Ramos (cell line): ENCODE measurements at regions not wholly inside any gene's neighbourhood (a gene's known extent, or its start where the extent isn't known, plus 50 kb on each side); places are given as distances from the start of the nearest gene placed in this dataset.

ENCODE experiments used
- in situ Hi-C: fragments of 300-500 bp; cut with MboI; formaldehyde crosslinking; loops from one replicate; pipeline ENCODE4 v1.14.3; 2022; ENCODE audit warnings: low sequenced_read_pairs; ENCODE audit not compliant: unreplicated experiment

- in situ Hi-C loops = no loop called here
Measured at GRCh38 chr2:181145645-181146044, 165.2 kb downstream of the UBE2E3 start.

GRCh38 chr2:181146171-181146570 is 165.8 kb downstream of the UBE2E3 start:
- in situ Hi-C loops = no loop called here

DNA sequence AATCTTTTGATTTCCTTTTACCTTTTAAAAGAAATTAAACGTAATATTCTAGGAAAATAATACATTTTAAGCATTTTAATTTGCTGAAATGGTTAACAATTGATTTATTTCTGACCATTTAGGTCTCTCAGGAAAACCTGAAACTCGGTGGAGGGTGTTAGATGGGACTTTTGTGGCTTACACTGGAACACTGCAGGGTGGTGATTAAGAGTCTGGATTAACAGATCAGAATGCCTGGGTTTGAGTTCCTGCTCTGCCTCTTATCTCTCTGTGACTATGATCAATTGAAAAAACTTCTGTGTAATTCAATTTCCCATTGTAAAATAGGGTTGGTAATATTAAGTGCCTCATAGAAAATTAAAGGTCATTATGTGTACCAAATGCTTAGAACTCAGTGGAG is 168.7 kb downstream of the UBE2E3 start:
- in situ Hi-C loops = no loop called here

- in situ Hi-C loops = no loop called here
Measured at GRCh38 chr2:181152226-181152625, 171.8 kb downstream of the UBE2E3 start.

DNA sequence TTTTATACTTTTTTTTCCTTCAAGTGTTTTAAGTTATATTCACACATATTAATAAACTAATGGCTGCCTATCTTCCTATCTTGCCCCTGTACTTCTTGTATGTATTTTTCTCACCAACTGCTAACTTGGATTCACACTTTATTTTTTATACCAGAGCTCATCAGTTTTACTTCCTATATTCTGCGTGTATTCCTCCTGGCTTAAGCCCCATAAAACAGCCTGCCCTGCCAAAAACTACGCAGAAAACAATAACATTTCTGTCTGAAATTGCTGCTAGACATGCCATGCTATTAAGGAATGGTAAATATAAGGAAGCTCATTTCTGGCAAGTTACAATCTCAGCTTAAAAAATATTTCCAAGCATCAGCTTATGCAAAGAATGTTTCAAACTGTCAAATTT is 172.3 kb downstream of the UBE2E3 start:
- in situ Hi-C loops = no loop called here

GRCh38 chr2:181153886-181154285 is 173.5 kb downstream of the UBE2E3 start:
- in situ Hi-C loops = no loop called here

DNA sequence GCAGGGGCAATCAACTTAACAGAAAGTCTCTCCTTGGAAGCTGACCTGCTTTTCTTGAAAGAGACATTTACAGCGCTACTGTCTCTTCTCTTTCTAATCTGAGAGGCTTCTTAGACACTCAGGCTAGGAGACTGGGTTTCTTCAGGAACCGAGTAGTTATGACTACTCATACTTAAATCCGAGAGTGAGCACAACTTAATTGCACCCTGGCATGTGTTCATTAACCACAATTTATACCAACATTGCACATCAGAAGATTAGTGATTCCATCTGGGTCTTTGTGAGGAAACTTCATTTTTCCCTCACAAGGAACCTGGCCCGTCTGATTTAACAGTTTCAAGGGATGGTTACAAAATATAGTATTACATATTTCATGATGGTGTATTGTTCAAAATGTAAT is 176.9 kb downstream of the UBE2E3 start:
- in situ Hi-C loops = no loop called here

- in situ Hi-C loops = no loop called here
Measured at GRCh38 chr2:181158427-181158826, 178.0 kb downstream of the UBE2E3 start.

- in situ Hi-C loops = no loop called here
Measured at GRCh38 chr2:181161615-181162014, 181.2 kb downstream of the UBE2E3 start.

DNA sequence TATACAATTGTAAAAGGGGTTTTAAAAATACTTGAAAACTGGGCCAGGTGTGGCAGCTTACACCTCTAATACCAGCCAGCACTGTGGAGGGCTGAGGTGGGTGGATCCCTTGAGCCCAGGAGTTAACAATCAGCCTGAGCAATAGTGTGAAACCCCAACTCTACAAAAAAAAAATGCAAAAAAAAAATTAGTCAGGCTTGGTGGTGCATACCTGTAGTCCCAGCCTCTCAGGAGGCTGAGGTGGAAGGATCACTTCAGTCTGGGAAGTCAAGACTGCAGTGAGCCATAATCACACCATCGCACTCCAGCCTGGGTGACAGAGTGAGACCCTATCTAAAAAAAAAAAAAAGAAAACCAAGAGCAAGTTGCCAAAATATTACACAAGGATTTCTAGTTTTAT is 182.7 kb downstream of the UBE2E3 start:
- in situ Hi-C loops = no loop called here

DNA sequence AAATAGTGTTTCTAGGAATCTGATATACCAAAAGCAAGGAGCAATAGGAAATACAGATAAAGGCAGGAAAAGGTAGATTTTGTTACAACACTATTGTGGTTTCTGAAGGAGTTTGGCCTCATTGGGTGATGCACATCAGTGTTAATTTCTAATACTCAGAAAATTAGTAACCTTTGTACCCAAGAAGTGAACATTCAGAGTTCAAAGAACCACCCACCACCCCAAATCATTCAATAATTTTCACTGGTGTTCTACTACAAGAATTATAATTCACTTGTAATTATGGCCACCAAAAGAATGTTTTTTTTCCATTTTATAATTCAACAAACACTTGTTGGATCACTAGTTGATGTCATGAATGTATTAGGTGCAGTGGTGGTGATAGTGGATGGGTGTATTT is 183.3 kb downstream of the UBE2E3 start:
- in situ Hi-C loops = no loop called here

DNA sequence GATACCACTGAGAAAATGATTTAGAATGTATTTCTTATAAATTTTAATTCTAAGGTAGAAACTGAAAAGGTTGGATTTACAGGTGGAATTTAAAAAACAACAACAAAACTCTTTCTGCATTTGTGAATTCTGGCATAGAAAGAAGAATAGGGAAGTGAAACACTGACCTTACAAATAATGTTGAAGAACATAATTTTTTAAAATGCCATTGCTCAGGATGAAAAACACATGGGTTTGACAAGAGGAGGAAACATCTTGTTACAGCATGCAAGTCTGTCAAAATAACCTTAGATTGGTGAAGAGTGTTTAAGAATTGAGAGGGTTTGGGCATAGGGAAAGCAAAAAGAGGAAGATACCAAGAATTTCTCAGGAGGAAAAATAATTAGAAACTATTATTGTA is 184.3 kb downstream of the UBE2E3 start:
- in situ Hi-C loops = no loop called here

- in situ Hi-C loops = no loop called here
Measured at GRCh38 chr2:181165199-181165868, 184.9 kb downstream of the UBE2E3 start.

- in situ Hi-C loops = no loop called here
Measured at GRCh38 chr2:181169503-181169902, 189.1 kb downstream of the UBE2E3 start.

GRCh38 chr2:181170256-181170655 is 189.9 kb downstream of the UBE2E3 start:
- in situ Hi-C loops = no loop called here

GRCh38 chr2:181172676-181173075 is 192.3 kb downstream of the UBE2E3 start:
- in situ Hi-C loops = no loop called here

GRCh38 chr2:181174611-181175580 is 194.5 kb downstream of the UBE2E3 start:
- in situ Hi-C loops = no loop called here

GRCh38 chr2:181176540-181176939 is 196.1 kb downstream of the UBE2E3 start:
- in situ Hi-C loops = no loop called here

- in situ Hi-C loops = no loop called here
Measured at GRCh38 chr2:181177376-181177775, 197.0 kb downstream of the UBE2E3 start.

- in situ Hi-C loops = no loop called here
Measured at GRCh38 chr2:181178130-181178529, 197.7 kb downstream of the UBE2E3 start.

DNA sequence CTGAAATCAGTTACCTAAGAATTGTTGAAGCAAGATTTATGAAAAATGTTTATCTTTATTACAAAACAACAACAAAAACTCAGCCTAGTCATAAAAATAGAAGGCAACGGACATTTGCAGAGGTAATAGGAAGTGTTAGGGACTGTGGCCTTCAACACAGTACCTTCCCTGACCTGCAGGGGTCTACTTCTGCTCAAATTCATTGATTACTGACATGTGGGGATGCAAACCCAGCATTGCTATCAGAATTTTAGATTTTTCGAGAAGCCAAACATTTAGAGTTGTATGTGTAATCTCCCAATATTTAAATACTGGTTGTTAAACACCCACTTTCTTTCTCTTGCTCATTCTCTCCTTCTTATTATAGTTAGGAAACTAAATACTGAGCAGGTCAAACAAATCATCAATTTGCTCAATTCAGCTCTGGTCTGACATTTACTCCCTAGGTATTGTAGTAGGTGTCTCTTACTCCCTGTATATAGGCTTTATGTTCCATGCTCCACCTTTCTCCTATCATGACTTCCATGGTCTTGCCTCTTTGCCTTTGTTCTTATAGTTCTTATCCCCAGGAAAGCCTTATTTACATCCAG is 198.5 kb downstream of the UBE2E3 start:
- in situ Hi-C loops = no loop called here
